GM04503 (cell line): ENCODE measurements at regions not wholly inside any gene's neighbourhood (a gene's known extent, or its start where the extent isn't known, plus 50 kb on each side); places are given as distances from the start of the nearest gene placed in this dataset.
"Not testable (repeated sequence)": the region's sequence is repeated elsewhere in the genome, so short reads cannot be mapped to it uniquely, and the experiment has no call there.

Experiments used
- DNase-seq: peaks from one replicate; pipeline ENCODE4 v3.0.0-alpha.2; 2012; ENCODE audit warnings: low read depth

DNA sequence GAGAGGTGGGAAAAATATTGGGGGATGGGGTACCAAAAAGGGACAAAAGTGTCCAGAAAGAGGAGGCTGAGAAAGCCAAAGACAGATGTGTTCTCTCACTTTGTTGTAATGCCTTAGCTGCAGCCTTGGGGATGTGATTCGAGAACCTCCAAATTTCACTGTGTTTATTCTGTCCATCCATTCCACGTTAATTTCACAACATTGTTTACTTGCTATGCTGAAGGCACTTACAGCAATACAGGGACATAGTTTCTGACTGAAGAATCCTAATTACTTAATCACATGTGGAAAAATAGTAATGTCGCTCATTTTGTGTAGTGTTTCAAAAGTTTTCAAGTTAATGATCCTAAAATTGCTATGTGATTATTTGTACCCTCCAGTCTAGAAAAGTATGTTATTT is 146.2 kb upstream of the SLC38A2 start:
- DNase-seq, result no peak

DNA sequence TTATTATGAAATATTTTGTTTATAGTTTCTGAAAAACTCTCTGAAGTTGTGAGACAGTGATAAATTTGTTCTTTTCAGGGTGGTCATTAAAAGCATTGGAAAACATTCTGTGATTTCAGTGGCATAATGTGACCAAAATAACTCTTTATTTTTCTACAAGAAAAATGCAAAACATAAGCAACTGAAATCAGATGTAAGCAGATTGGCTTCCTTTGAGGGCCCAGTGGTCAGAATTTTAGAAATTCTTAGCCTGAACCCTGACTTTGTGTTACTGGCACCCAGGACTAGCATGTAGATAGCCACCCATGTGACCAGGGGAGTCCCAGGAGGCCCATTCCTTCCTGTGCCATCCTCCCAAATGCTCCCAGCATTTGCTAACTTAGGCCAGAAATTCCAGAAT is 145.6 kb upstream of the SLC38A2 start:
- peak; percentile 56 for DNase-seq

DNA sequence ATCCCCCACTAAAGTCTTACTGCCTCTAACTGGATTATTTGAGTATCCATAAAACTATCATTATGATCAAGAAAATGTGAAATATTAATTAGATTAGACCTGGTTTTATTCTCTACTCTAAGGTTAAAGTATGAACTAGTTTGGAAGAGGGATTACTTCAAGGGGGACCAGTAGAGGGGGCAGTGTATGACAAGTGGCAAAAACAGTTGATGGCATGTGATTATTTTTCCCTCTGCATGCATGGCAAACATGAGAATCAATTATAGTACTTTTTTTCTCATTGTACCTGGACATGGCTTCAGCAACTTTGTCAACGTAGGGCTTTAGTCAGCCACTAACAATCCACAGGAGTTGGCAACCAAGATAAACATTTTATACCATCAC is 145.0 kb upstream of the SLC38A2 start:
- no peak for DNase-seq

DNA sequence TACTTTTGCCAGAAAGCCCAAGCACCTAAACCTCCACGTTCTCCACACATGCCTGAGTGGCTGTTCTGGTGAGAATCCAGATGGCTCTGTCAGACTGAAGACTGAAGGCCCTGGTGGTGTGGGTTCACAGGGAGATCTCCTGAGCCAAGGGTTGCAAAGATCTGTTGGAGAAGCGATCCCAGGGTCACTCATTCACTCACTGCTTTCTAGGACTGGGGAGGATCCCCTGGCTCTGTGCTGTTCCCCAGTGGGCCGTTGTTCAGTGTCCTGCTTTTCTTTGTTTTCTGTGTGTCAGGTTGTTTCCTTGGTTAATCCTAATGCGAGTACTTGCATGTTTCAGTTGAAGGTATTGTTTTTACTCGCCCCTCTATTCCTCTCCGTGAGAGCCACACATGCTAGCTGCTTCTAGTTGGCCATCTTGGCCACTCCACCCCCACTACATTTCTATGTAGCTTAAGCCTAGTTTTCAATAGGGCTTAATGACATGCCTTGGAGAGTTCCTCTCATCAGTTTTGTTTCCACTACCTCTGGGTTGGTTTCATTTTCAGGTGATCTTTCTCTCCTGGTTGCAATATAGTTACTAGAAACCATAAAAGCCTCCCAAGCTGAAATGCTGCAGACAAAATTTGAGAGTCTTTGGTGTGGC is 144.5 kb upstream of the SLC38A2 start:
- no peak for DNase-seq

DNA sequence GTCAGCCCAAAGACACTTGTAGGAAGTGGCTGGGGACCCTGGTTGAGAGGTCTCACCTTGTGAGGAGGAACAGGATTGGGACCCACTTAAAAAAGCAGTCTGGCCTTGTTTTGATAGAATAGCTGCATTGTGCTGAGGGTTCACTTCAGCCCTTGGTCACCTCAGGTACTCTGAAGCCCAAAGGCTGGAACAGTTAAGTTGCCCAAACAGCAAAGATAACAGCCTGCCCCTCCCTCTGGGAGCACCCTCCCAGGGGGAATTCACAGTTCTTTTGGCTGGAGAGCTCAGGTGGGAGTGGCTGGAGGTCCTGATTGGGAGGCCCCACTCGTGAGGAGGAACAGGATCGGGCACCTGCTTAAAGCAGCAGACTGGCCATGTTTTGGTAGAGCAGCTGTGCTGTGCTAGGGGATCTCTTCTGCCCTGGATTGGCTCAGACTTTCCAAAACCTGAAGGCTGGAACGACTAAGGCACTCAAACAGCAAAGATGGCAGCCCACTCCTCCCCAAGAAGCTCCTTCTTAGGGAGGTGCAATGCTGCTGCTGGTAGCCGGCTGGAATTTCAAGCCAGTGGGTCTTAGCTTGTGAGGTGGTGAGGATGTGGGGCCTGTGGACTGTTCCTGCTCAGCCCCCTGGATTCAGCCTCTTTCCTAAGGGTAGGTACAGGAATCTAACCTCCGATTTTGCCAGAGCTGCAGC is 143.8 kb upstream of the SLC38A2 start:
- no peak for DNase-seq

DNA sequence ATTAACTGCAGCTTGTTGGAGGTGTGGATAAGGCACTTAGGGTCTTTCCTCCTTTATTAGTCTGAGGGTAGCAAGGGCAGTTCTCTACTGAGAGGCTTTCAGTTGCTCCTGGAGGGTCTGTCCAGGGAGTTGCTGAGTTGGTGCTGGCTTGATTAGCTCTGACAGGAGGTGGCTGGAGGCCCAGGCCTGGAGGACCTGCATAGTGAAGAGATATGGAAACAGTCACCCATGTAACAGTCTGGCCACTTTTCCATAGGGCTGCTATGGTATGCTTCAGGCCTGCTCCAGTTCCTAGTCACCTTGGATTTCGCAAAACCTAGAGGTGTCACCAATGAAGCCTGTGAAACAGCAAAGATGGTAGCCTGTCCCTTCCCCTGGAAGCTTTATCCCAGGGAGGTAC is 143.3 kb upstream of the SLC38A2 start:
- DNase-seq, result no peak

DNA sequence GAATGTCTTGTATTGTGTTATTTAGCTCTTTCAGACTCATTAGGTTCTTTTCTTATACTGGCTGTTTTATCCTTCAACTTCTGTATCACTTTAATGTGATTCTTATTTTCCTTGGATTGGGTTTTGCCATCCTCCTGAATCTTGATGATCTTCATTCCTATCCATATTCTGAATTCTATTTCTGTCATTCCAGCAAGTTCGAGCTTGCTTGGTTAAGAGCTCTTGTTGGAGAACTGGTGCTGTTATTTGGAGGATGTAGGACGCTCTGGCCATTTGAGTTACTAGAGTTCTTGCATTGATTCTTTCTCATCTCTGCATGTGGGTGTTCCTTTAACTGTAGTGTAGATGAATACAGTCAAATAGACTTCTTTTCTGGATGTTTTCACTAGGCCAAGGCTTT is 142.3 kb upstream of the SLC38A2 start:
- no peak for DNase-seq

DNA sequence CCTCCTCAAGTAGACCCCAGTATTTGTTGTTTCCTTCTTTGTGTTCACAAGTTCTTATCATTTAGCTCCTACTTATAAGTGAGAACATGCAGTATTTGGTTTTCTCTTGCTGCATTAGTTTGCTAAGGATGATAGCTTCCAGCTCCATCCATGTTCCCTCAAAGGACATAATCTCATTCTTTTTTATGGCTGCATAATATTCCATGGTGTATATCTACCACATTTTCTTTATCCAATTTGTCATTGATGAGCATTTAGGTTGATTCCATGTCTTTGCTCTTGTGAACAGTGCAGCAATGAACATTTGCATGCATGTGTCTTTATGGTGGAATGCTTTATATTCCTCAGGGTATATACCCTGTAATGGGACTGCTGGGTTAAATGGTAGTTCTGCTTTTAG is 137.7 kb upstream of the SLC38A2 start:
- not testable (repeated sequence) for DNase-seq

DNA sequence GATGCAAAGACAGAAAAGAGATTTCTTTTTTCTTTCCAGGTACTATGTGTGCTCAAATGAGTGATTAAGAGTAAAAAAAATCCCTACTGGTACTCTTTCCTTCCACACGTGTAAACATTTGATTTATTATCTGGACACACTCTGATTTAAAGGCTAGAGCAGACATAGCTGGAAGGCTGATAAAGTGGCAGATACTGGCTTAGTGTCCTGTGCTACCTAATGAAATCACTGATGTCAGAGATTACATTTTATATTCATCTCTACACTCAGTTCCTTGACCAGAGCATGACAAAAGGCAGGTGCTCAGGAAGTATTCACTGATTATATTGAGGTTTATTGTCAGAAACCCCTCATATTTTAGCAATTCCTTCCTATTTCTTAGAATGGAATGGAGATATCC is 136.6 kb upstream of the SLC38A2 start:
- DNase-seq, result no peak

DNA sequence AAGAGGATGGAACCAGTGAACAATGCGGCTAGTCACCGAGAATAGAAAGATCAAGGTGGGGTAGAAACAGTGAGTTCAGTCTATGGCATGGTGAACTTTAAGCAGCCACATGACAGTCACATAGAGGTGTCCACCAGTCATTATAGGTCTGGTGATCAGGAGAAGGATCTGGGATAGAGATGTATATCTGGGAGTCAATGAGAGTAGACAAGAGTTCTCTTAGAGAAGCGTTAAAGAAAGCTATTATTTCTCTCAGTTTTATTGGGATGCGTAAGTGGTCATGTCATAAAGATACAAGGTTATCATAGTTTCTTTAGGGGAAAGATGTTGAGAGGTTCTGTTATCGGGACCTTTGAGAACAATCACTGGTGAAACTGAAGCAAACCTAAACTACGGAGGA is 136.1 kb upstream of the SLC38A2 start:
- no peak for DNase-seq

DNA sequence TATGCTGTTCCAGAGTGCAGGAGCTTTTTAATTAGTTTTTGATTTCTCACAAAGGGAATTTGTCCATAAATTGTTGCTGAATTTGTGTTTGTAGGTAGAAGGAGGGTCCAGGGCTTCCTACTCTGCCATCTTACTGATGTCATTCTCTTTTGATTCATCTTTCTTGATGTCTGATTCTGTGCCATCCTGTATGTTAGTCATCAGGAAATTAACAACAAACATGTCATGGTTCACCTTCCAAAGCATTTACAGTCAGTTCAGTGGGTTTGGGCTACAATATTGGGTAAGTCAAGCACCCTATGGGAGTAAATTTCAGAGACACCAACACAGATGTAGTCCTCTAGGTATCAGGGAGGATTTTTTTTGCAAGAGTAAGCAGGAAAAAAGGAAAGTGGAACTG is 135.2 kb upstream of the SLC38A2 start:
- DNase-seq, result no peak

DNA sequence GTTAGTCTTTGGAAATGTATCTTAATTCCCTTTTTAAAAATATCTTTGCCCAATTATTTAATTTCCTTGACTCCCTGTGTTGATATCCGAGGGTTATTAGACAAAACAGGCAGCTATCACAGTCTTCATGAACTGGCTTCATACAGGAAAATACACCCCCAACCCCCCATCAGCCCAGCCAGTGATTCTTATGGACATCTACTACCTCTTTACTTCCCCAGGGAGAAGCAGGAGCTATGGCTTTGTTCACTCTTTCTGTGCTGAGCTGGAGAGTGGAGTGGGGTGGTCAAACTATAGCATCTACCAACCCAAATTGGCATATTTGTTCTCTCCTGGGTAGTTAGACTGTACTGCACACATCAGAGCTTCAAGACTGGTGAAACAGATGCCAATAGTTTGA is 134.4 kb upstream of the SLC38A2 start:
- DNase-seq, result no peak

DNA sequence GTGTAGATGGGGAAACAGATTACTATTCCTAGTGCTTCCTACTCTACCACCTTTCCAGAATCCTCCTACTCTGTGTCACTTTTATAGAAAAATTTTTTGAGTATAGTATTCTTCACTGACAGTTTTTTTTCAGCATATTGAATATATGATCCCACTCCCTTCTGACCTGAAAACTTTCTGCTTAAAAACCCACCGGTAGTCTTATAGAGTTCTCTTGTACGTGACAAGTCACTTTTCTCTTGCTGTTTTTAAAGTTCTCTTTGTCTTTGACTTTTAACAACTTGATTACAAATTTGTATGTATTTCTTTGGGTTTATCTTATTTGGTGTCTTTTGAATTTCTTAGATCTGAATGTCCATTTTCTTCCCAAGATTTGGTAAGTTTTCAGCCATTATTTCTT is 133.6 kb upstream of the SLC38A2 start:
- no peak for DNase-seq

DNA sequence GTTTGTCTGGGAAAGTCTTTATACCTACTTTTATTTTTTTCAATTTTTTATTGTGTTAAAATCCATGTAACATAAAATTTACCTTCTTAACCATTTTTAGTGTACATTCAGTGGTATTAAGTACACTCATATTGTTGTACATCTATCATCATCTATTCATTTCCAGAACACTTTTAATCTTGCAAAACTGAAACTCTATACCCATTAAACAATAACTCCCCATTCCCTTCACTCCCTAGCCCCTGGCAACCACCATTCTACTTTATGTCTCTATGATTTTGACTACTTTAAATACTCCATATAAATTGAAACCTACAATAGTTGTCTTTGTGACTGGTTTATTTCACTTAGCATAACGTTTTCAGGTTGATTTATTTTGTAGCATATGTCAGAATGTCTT is 131.9 kb upstream of the SLC38A2 start:
- no peak for DNase-seq

DNA sequence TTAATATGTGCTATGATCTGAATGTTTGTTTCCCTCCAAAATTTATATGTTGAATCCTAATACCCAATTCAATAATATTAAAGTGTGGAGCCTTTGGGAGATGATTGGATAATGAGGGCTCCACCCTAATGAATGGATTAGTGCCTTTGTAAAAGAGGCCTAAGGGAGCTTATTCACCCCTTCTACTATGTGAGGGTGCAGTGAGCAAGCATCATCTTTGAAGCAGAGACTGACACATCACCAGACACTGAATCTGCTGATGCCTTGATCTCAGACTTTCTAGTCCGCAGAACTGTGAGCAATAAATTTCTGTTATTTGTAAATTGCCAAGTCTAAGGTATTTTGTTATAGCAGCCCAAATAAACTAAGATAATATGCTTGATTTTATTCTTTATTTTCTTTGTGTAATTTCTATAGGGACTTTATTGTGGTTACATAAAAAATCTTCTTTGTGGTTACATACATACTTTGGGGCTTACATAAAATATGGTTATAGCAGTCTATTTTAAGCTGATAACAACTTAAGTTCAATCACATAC is 131.1 kb upstream of the SLC38A2 start:
- no peak for DNase-seq

DNA sequence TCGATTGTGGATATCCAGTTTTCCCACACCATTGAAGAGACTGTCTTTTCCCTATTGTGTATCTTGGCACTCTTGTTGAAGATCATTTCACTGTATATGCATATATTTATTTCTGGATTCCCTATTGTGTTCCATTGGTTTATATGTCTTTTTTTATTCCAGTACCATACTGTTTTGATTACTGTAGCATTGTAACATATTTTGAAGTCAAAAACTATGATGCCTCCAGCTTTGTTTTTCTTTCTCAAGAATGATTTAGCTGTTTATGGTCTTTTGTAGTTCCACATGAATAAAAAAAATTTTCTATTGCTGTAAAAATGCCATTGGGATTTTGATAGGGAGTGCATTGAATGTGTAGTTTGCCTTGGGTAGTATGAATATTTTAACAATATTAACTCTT is 128.1 kb upstream of the SLC38A2 start:
- DNase-seq, result no peak

DNA sequence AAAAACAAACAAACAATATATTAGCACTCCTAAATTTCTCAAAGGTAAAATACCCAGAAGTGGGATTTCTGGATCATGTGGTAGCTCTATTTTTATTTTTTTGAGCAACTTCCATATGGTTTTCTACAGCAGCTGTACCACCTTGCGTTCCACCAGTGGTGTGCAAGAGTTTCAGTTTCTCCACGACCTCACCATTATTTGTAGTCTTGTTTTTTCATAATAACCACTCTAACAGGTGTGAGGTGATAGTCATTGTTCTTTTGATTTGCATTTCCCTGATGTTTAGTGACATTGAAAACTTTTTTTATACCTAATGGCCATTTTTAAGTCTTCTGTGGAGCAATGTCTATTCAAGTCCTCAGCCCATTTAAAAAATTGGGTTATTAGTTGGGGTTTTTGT is 127.3 kb upstream of the SLC38A2 start:
- DNase-seq, result no peak

DNA sequence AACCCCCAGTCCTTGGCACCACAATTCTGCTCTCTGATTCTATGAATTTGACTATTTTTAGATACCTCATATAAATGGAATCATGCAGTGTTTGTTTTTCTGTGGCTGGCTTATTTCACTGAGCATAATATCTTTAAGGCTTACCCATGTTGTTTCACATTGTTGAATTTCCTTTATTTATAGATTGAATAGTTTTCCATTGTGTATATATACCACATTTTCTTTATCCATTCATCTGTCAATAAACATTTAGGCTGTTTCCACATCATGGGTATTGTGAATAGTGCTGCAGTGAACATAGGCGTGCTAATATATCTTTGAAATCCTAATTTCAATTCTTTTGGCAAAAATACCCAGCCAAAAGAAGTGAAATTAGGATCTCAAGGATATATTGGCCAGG is 126.7 kb upstream of the SLC38A2 start:
- no peak for DNase-seq

DNA sequence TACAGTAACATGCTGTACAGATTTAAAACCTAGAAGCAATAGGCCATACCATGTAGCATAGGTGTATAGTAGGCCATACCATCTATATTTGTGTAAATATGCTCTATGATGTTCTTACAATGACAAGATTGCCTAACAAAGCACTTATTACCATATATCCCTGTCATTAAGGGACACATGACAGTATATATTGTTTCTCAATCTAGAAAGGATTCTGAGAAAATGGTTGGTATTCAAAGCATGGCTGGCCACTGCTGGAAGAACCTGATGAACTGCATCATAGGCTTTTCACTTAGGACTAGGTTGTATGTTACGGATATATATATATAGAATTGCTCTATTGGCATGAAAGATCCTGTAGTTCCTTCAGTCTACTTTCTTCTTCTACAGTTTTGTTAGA is 125.2 kb upstream of the SLC38A2 start:
- no peak for DNase-seq

DNA sequence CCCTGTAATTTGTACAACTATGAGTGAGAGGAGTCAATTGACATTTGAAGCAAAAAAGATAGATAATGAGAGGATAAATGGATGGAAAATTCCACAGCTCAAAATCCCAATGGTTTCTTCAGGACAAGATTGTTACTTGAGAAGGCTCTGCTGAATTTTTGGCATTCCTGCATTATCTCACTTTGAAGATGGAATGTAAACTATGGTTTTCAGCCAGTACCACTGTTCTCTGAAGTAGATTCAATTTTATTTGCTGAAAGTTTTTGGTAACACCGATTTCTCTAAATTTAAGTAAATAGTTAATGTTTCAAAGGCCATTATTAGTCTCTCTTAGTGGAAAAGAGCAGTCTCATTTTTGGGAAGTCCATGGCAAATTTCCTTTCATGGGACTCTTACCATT is 121.9 kb upstream of the SLC38A2 start:
- DNase-seq, result peak; percentile 45

DNA sequence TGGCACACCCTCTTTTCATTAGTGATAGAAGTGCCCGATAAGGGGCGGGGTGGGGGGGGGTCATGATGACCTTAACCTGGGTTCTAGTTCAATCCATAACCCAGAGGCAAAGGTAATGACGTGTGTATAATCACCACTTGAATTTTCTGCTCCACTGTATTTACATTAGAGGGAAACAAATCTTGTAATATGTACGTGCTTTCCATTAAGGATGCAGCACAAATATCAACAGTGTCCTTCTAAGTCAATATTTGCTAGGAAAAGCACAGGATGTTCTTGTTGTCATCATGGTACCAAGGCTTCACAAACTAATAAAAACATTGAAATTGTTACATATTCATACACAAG is 121.2 kb upstream of the SLC38A2 start:
- no peak for DNase-seq

DNA sequence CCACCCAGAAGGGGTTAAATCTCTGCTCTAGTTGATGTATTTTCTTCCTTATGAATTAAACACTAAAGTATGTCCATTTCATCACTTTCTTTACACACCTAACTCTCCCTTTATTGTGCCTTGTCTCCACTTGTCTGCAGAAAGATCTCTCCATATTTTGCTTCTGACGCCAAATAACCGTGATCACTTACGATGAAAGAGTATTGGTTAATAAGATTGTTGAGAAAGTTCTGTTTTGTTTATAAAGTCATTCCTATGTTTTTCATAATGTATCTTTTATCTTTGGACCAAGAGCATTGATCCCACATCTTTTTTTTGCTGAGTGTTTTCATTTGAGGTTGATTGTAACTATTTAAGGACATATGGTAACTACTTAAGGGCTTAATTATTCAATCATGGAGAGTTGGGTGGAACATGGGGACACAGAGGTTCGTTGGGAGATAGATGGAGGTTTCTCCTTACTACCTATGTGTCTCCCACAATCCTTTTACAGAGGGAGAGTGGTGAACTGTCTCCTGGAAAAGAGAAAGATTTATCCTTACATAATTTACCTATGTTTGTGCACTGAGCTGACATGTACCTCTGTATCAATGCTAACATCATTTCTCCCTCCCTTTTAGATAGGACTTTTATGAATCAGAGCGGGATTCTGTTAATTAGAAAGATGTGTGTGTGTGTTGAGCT is 120.7 kb upstream of the SLC38A2 start:
- no peak for DNase-seq

DNA sequence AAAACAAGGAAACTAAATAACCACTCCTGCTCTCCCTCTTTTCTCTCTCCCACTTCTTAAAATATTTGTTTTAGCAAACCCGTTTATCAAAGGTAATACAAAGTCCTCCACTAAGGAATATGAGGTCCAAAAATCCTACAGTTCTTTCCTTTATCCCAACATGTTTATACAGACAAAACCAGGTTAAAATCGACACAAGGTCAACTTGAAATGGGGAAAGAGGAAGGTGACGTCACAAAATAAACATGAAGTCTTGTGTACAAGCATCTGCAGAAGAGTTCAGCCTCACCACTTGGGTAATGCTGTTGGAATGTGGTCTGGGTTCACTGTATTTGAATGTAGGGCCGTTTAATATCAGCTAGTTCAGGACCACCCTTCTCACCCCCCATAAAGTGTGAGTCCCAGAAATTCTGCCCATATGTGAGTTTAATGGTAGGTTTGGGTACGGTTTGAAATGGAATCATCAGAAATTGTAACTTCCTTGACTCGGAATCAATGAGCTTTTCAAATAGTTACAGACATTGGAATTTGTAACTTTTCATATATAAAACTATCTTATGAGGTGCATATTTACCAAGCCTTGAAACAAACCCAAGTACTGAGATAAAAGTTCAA is 120.0 kb upstream of the SLC38A2 start:
- no peak for DNase-seq
